ENCODE measurements at regions not wholly inside any gene's neighbourhood (a gene's known extent, or its start where the extent isn't known, plus 50 kb on each side); places are given as distances from the start of the nearest gene placed in this dataset.
"Not testable (repeated sequence)": the region's sequence is repeated elsewhere in the genome, so short reads cannot be mapped to it uniquely, and the experiment has no call there.

DNA sequence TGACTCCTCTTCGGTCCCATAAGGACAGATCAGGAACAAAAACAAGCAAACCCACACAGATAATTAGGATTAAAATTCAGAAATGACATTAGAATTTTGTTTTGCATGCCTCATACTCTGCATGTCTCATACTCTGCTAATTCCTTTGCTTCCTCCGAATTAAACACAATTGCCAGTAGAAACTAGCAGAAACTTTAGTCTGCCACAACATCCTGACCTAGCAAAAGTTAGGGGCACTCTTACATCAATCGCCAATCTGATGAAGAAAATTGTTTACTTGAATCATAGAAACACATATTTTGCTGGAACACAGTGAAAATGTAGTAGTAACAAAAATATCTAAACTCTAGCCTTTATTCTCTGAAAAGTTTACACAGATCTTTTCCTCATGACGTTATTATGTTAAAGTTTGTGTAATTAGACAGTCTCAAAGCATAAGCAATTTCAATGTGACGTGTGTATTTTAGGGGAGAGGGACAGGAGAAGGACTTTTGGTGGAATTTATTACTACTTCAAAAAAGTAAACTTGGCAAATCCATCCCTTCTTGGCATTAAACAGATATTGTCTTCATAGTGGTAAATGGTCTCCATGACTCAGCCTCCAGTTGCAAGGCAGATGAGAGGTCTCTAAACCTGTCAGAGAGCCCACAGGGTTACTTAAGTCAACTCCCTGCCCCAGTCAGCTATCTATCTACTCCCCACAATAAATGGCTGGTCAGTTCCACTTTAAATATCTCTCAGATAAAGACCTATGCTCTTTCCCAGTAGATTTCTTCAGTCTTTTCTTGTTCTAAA is 249.8 kb upstream of the UBASH3B start:
- FAIRE-seq (no peak), DNase-seq (ENCODE audit: insufficient read length, low spot score) (no peak)

- no peak for FAIRE-seq
Measured at GRCh38 chr11:122404571-122404970, 251.0 kb upstream of the UBASH3B start.

GRCh38 chr11:122401581-122401980 is 253.9 kb upstream of the UBASH3B start:
- not testable (repeated sequence) for FAIRE-seq

More at GRCh38 chr11:122404571-122404970, 251.0 kb upstream of the UBASH3B start:
- DNase-seq (ENCODE audit: insufficient read length, low spot score), result no peak

GRCh38 chr11:122399375-122399774 is 256.1 kb upstream of the UBASH3B start:
- DNase-seq (ENCODE audit: insufficient read length, low spot score), result no peak
- FAIRE-seq, result no peak

More at GRCh38 chr11:122401581-122401980, 253.9 kb upstream of the UBASH3B start:
- DNase-seq (ENCODE audit: insufficient read length, low spot score), result not testable (repeated sequence)

- DNase-seq (ENCODE audit: insufficient read length, low spot score) (no peak), FAIRE-seq (no peak)
Measured at GRCh38 chr11:122398851-122399250, 256.7 kb upstream of the UBASH3B start.

DNA sequence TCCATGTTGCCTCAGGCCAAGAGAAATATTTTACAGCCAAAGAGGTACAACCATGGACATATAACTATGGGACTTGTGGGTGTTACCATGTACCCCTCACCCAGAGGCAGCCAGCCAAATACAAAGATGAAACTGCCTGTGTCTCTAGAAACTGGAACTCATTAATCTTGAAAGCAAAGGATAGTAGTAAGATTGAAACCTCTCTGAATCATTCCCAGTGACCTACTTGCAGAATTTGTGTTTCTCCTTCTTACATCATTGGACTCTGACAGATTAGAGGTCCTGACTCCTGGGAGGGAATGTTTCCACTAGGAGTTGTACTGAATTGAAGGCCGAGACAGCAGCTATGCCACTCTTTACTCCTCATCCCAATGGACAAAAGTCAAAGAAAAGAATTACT is 257.4 kb upstream of the UBASH3B start:
- no peak for DNase-seq (ENCODE audit: insufficient read length, low spot score)
- no peak for FAIRE-seq

GRCh38 chr11:122395282-122395681 is 260.2 kb upstream of the UBASH3B start:
- FAIRE-seq (no peak), DNase-seq (ENCODE audit: insufficient read length, low spot score) (no peak)

DNA sequence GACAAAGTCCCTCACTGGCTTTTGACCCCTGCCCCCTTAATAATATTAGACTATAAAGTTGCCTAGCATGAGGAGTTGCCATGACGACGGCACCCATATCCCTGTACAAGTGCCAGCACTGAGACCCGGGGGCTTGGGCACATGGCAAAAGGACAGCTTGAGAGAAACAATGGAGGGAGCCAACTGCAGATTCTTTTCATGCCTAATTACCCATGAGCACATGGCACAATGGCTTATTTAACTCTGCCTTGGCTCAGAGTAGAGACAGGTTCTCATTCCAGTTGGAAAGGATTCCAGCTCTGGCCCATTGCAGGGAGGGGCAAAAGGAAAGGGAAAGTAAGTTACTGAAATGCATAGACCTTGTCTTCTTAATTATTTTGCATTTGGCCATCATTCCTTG is 261.2 kb upstream of the UBASH3B start:
- DNase-seq (ENCODE audit: insufficient read length, low spot score) (no peak), FAIRE-seq (no peak)

- FAIRE-seq (no peak), DNase-seq (ENCODE audit: insufficient read length, low spot score) (no peak)
Measured at GRCh38 chr11:122393209-122393860, 262.2 kb upstream of the UBASH3B start.

DNA sequence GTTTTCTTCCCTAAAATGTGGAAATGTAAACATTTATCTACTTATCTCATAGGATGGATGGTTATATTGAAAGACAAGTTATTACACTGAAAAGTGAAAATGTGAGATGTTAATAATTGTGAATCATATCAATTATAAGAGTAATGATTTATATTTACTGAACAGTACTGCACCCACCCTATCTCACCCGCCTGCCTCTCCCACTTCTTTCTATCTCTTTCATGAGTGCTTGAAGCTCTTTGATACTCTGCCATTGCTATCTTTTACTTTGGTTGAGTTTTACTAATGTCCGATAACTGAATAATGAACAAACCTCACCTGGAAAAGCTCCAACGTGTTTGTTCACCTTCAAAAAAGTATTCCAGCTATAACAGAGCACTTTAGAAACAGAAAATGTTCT is 263.0 kb upstream of the UBASH3B start:
- FAIRE-seq, result no peak

DNA sequence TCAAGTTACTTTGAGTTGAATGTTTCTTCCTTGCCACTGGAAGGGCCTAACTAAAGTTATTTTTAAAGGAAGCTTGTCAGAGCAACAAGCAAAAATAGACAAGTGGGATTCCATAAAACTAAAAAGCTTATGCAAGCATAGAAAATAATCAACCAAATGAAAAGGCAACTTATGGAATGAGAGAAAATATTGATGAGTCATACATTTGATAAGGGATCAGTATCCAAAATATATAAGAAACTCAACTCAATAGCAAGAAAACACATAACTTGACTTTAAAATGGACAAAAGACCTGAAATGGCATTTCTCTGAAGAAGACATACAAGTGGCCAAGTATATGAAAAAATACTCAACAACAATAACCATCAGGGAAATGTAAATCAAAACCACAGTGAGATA is 264.5 kb upstream of the UBASH3B start:
- no peak for FAIRE-seq
- DNase-seq (ENCODE audit: insufficient read length, low spot score), result no peak

More for the DNA sequence above, 263.0 kb upstream of the UBASH3B start:
- DNase-seq (ENCODE audit: insufficient read length, low spot score), result no peak

GRCh38 chr11:122383186-122383585 is 267.2 kb upstream of the BLID start:
- FAIRE-seq (no peak), DNase-seq (ENCODE audit: insufficient read length, low spot score) (no peak)

- FAIRE-seq, result peak; percentile 80
- no peak for DNase-seq (ENCODE audit: insufficient read length, low spot score)
Measured at GRCh38 chr11:122375687-122376399, 259.8 kb upstream of the BLID start.

- no peak for FAIRE-seq
- DNase-seq (ENCODE audit: insufficient read length, low spot score), result no peak
Measured at GRCh38 chr11:122368796-122369195, 252.8 kb upstream of the BLID start.

- DNase-seq (ENCODE audit: insufficient read length, low spot score) (no peak), FAIRE-seq (no peak)
Measured at GRCh38 chr11:122367809-122368231, 251.8 kb upstream of the BLID start.

- FAIRE-seq, result no peak
Measured at GRCh38 chr11:122365610-122366360, 249.8 kb upstream of the BLID start.

GRCh38 chr11:122363296-122363695 is 247.3 kb upstream of the BLID start:
- no peak for FAIRE-seq

More at GRCh38 chr11:122365610-122366360, 249.8 kb upstream of the BLID start:
- DNase-seq (ENCODE audit: insufficient read length, low spot score), result no peak

GRCh38 chr11:122362381-122362780 is 246.4 kb upstream of the BLID start:
- no peak for DNase-seq (ENCODE audit: insufficient read length, low spot score)
- no peak for FAIRE-seq

More at GRCh38 chr11:122363296-122363695, 247.3 kb upstream of the BLID start:
- DNase-seq (ENCODE audit: insufficient read length, low spot score), result no peak

DNA sequence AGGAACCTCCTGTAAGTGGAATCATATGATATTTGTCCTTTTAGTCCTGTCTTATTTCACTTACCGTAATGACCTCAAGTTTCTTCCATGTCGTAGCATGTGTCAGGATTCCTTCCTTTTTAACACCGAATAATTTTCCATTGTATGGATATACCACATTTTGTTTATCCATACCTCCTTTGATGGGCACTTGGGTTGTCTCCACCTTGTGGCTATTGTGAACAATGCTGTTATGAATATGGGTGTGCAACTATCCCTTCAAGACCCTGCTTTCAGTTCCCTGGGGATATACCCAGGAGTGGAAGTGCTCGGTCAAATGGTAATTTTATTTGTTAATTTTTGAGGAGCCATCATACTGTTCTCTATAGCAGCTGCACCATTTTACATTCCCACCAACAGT is 244.9 kb upstream of the BLID start:
- no peak for FAIRE-seq

DNA sequence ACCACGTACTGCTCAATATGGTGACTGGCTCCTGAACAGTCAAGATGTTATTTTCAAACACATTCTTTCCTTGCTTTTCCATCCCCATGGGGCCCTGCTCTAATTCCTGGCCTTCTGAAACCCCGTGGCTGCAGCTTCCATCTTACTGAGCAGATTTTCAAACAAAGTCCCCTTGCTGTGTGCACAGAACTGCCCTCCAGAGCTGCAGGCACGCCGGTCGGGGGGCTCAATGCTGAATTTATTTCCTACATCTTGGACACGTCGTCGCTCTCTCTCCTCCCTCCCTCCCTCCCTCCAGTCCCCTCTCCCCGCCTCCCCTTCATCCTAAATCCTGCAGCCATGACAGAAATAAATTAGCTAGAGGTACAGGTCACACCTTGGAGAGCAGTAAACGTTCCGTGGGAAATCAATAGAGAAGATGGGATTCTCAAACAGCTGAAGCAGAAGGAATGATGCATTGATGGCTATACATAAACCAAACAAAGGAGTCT is 243.1 kb upstream of the BLID start:
- FAIRE-seq, result no peak
- no peak for DNase-seq (ENCODE audit: insufficient read length, low spot score)

More for the DNA sequence above, 244.9 kb upstream of the BLID start:
- DNase-seq (ENCODE audit: insufficient read length, low spot score), result no peak

Data from HTR-8/SVneo (cell line).